ENCODE measurements at regions not wholly inside any gene's neighbourhood (a gene's known extent, or its start where the extent isn't known, plus 50 kb on each side); places are given as distances from the start of the nearest gene placed in this dataset.

DNA sequence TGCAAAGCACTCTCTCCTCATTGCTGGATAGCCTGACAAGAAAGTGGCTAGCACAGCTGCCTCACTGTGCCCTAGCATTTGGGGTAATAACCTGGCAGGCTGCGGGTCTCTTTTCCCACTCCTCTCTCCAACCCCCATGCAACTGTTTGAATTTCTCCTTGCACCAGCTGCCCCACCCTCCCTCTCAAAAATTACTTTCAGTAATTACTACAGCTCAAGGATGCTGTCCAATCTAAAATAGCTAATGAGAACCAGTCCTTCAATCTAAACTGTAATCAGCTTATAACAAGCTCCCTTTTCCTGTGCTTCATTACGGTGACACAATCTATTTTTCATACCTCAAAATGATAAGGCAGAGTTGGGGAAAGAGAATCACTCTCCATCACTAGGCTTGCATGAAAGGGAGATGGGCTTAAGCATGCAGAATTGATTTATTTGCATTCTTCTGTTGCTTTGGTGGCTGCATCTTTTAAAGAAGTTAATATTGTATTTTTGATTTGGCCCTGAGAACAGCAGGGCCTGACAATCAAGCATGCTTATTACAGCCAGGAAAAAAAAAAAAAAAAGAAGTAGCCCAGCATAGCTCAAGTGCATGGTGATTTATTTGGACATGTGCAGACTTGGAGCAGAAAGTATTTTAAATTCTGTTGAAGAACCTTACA, 881.8 kb downstream of the SLC4A3 start:
- no peak overlapping the region for H3K4me3 Mint-ChIP-seq
- H3K36me3 Mint-ChIP-seq = no peaks in the 10 kb centered on the region
- H3K9me3 Mint-ChIP-seq = no peaks in the 10 kb centered on the region
- no peak for DNase-seq (ENCODE audit: extremely low spot score, unreplicated experiment)
- no peaks in the 10 kb centered on the region for H3K27me3 Mint-ChIP-seq
- no peak overlapping the region for H3K27ac Mint-ChIP-seq
- peaks cover 28% of the 10 kb centered on the region for H3K4me1 Mint-ChIP-seq (ENCODE audit: unreplicated experiment)
- TF ChIP-seq, protein P1, sequence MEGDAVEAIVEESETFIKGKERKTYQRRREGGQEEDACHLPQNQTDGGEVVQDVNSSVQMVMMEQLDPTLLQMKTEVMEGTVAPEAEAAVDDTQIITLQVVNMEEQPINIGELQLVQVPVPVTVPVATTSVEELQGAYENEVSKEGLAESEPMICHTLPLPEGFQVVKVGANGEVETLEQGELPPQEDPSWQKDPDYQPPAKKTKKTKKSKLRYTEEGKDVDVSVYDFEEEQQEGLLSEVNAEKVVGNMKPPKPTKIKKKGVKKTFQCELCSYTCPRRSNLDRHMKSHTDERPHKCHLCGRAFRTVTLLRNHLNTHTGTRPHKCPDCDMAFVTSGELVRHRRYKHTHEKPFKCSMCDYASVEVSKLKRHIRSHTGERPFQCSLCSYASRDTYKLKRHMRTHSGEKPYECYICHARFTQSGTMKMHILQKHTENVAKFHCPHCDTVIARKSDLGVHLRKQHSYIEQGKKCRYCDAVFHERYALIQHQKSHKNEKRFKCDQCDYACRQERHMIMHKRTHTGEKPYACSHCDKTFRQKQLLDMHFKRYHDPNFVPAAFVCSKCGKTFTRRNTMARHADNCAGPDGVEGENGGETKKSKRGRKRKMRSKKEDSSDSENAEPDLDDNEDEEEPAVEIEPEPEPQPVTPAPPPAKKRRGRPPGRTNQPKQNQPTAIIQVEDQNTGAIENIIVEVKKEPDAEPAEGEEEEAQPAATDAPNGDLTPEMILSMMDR (conservative IDR thresholded peaks at IDR 0.05) = no peak

DNA sequence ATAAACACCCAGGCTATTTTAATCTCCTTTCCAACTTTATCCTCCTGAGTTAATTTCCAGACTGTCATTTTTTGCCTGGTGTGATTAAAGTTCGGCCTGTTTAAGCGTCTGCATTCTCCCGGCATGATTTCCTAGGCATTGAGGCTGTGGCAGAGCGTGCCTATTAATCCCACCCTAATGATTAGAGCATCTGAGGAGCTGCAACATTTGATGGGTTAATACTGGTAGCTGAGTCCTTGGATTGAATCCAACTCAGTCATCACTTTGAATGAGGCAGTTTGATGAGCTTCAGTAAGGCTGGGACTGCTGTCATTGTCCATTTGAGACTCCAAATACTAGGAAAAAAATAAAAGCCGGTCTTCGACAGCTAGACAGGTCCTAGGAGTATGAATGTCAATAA, 882.5 kb downstream of the SLC4A3 start:
- H3K4me3 Mint-ChIP-seq = no peak overlapping the region
- no peaks in the 10 kb centered on the region for H3K27me3 Mint-ChIP-seq
- no peak overlapping the region for H3K27ac Mint-ChIP-seq
- H3K4me1 Mint-ChIP-seq (ENCODE audit: unreplicated experiment) = peaks cover 25% of the 10 kb centered on the region
- H3K9me3 Mint-ChIP-seq = no peaks in the 10 kb centered on the region
- TF ChIP-seq, protein P1 (conservative IDR thresholded peaks at IDR 0.05) = no peak
- no peak for DNase-seq (ENCODE audit: extremely low spot score, unreplicated experiment)
- H3K36me3 Mint-ChIP-seq = no peaks in the 10 kb centered on the region

DNA sequence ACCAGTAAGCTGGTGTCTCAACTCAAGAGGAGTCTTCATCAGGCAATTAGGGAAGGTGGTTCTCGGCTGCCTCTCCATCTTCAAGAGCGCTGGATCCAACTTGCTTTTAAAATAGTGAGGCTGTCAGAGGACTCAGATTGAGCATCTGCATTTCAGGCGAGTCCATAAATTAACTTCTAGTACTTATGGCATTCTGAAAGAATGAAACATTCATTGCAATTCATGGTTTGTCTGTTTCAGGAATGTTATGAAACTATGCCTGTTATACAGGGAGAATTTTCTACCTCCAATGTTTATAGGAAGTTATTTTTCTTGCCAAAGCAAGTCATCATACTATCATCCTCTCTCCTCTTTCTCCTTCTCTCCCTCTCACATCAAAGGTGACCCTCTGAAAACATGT, 883.2 kb downstream of the SLC4A3 start:
- TF ChIP-seq, protein P1 (conservative IDR thresholded peaks at IDR 0.05) = no peak
- no peak for DNase-seq (ENCODE audit: extremely low spot score, unreplicated experiment)
- Mint-ChIP-seq H3K27me3 (no peaks in the 10 kb centered on the region), H3K4me3 (no peak overlapping the region), H3K36me3 (no peaks in the 10 kb centered on the region), H3K27ac (no peak overlapping the region), H3K9me3 (no peaks in the 10 kb centered on the region), H3K4me1 (ENCODE audit: unreplicated experiment) (peaks cover 20% of the 10 kb centered on the region)

GRCh38 chr2:220512419-220512818, 885.0 kb downstream of the SLC4A3 start:
- Mint-ChIP-seq H3K4me3 (no peak overlapping the region), H3K27me3 (no peaks in the 10 kb centered on the region), H3K36me3 (no peaks in the 10 kb centered on the region), H3K4me1 (ENCODE audit: unreplicated experiment) (peaks cover 20% of the 10 kb centered on the region), H3K9me3 (no peaks in the 10 kb centered on the region), H3K27ac (no peak overlapping the region)
- DNase-seq (ENCODE audit: extremely low spot score, unreplicated experiment) = no peak
- TF ChIP-seq, protein P1 (conservative IDR thresholded peaks at IDR 0.05) = no peak

GRCh38 chr2:220513573-220514288, 886.3 kb downstream of the SLC4A3 start:
- H3K27ac Mint-ChIP-seq = no peak overlapping the region
- no peaks in the 10 kb centered on the region for H3K27me3 Mint-ChIP-seq
- TF ChIP-seq, protein P1 (conservative IDR thresholded peaks at IDR 0.05) = no peak
- DNase-seq (ENCODE audit: extremely low spot score, unreplicated experiment) = no peak
- H3K4me1 Mint-ChIP-seq (ENCODE audit: unreplicated experiment) = peaks cover 20% of the 10 kb centered on the region
- no peak overlapping the region for H3K4me3 Mint-ChIP-seq
- H3K9me3 Mint-ChIP-seq = no peaks in the 10 kb centered on the region
- no peaks in the 10 kb centered on the region for H3K36me3 Mint-ChIP-seq
